ENCODE measurements at regions not wholly inside any gene's neighbourhood (a gene's known extent, or its start where the extent isn't known, plus 50 kb on each side); places are given as distances from the start of the nearest gene placed in this dataset.

DNA sequence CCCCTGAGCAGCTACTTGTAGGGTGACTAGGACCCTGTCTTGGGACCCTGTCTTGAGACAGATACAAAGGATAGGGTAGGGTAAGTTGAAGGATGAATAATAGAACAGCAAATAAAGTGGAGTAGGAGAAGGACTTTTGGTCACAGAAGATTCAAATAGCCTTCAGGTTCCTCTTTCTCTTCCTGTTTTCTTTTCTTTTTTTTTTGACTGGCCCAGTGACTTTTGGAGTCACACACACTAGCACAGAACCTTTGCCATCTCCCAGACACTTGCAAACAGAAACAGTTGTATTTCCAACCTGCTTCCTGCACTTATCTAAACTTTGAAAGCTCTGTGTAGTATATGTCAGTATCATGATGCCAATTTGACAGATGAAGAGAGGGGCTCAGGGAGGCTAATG lies 108.2 kb downstream of the TDRD15 start:
- TF ChIP-seq, protein P1, sequence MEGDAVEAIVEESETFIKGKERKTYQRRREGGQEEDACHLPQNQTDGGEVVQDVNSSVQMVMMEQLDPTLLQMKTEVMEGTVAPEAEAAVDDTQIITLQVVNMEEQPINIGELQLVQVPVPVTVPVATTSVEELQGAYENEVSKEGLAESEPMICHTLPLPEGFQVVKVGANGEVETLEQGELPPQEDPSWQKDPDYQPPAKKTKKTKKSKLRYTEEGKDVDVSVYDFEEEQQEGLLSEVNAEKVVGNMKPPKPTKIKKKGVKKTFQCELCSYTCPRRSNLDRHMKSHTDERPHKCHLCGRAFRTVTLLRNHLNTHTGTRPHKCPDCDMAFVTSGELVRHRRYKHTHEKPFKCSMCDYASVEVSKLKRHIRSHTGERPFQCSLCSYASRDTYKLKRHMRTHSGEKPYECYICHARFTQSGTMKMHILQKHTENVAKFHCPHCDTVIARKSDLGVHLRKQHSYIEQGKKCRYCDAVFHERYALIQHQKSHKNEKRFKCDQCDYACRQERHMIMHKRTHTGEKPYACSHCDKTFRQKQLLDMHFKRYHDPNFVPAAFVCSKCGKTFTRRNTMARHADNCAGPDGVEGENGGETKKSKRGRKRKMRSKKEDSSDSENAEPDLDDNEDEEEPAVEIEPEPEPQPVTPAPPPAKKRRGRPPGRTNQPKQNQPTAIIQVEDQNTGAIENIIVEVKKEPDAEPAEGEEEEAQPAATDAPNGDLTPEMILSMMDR (IDR thresholded peaks at IDR 0.05), result no peak
- no peak for TF ChIP-seq EZH2phosphoT487 (IDR thresholded peaks at IDR 0.05)
- TF ChIP-seq EZH2 (IDR thresholded peaks at IDR 0.05), result no peak
